CD14-positive monocyte (primary cell): ENCODE measurements at regions not wholly inside any gene's neighbourhood (a gene's known extent, or its start where the extent isn't known, plus 50 kb on each side); places are given as distances from the start of the nearest gene placed in this dataset.

Source experiments
- DNase-seq, 3 donors: peaks; one replicate each; pipeline ENCODE4 v3.0.0-alpha.2; 2011 to 2022
- H2AFZ ChIP-seq: 2 replicates; pipeline ENCODE4 v1.6.0; 2012; ENCODE audit warnings: mild to moderate bottlenecking, low read depth, low read length, inconsistent platforms; ENCODE audit not compliant: insufficient read depth, poor library complexity, severe bottlenecking
- H3K27ac ChIP-seq, 2 donors: 1 replicate in 1 of 2; 2 replicates in 1 of 2; pipeline ENCODE4 v1.5.1; 2012 to 2013; ENCODE audit warnings: low read length in 2 of 2, control low read depth in 1 of 2, inconsistent platforms in 1 of 2, low read depth in 1 of 2, mild to moderate bottlenecking in 1 of 2
- H3K27me3 ChIP-seq, 2 donors: one replicate each; pipeline versions ENCODE4 v1.6.0 to v1.6.1; 2011 to 2013; ENCODE audit warnings: low read length in 2 of 2; ENCODE audit not compliant: control insufficient read depth in 2 of 2, insufficient read depth in 2 of 2
- H3K36me3 ChIP-seq, 2 donors: replicated peaks in 1 of 2; 1 replicate in 1 of 2; 2 replicates in 1 of 2; pipeline versions ENCODE4 v1.5.1 to v1.6.1; 2012 to 2013; ENCODE audit warnings: low read length in 2 of 2, control low read depth in 1 of 2, inconsistent platforms in 1 of 2, mild to moderate bottlenecking in 1 of 2; ENCODE audit not compliant: insufficient read depth in 2 of 2, control insufficient read depth in 1 of 2
- H3K4me1 ChIP-seq, 2 donors: 1 replicate in 1 of 2; 2 replicates in 1 of 2; pipeline versions ENCODE4 v1.5.1 to v1.6.1; 2012 to 2013; ENCODE audit warnings: low read length in 2 of 2, control low read depth in 1 of 2, inconsistent platforms in 1 of 2, mild to moderate bottlenecking in 1 of 2, moderate library complexity in 1 of 2; ENCODE audit not compliant: insufficient read depth in 2 of 2, control insufficient read depth in 1 of 2
- H3K4me2 ChIP-seq: replicated peaks from 2 replicates; pipeline ENCODE3; 2012; ENCODE audit warnings: low read length, moderate library complexity, mild to moderate bottlenecking; ENCODE audit not compliant: poor library complexity, severe bottlenecking; ENCODE audit errors: extremely low read depth
- H3K4me3 ChIP-seq, 3 experiments: fragments of 200-600 bp in 1 of 3; sonication (generic) in 1 of 3; replicated peaks in 1 of 3; 1 replicate in 2 of 3; 2 replicates in 1 of 3; pipeline ENCODE4 v1.5.1; 2011 to 2013; ENCODE audit warnings: low read length in 3 of 3, mild to moderate bottlenecking in 3 of 3, control low read depth in 2 of 3, low read depth in 2 of 3, inconsistent platforms in 1 of 3, moderate library complexity in 1 of 3
- H3K79me2 ChIP-seq: 2 replicates; pipeline ENCODE4 v1.6.0; 2012; ENCODE audit warnings: mild to moderate bottlenecking, control low read depth, inconsistent platforms, low read length, moderate library complexity; ENCODE audit not compliant: insufficient read depth
- H3K9ac ChIP-seq: 2 replicates; pipeline ENCODE4 v1.6.0; 2017; ENCODE audit warnings: low read length, mild to moderate bottlenecking; ENCODE audit not compliant: insufficient read depth, poor library complexity, severe bottlenecking
- H3K9me3 ChIP-seq, 2 donors: replicated peaks in 1 of 2; 1 replicate in 1 of 2; 2 replicates in 1 of 2; pipeline versions ENCODE4 v1.5.1 to v1.6.1; 2012 to 2013; ENCODE audit warnings: low read length in 2 of 2, control low read depth in 1 of 2; ENCODE audit not compliant: control insufficient read depth in 1 of 2, insufficient read depth in 1 of 2
- H4K20me1 ChIP-seq: 2 replicates; pipeline ENCODE4 v1.6.0; 2012; ENCODE audit warnings: mild to moderate bottlenecking, low read length, control low read depth, moderate library complexity; ENCODE audit not compliant: insufficient read depth
- H3K27ac Mint-ChIP-seq, 7 donors: one replicate each; pipeline ENCODE4 v1.8.0; 2020; ENCODE audit warnings: mild to moderate bottlenecking in 7 of 7, mixed read lengths in 7 of 7, moderate library complexity in 6 of 7, inconsistent platforms in 2 of 7
- H3K27me3 Mint-ChIP-seq, 3 donors: one replicate each; pipeline ENCODE4 v1.8.0; 2021 to 2022; ENCODE audit warnings: low read depth in 3 of 3, mild to moderate bottlenecking in 3 of 3, mixed read lengths in 3 of 3, moderate library complexity in 3 of 3, inconsistent platforms in 1 of 3
- H3K36me3 Mint-ChIP-seq, 2 donors: one replicate each; pipeline ENCODE4 v1.8.0; 2020; ENCODE audit warnings: mixed read lengths in 2 of 2, inconsistent platforms in 1 of 2, mild to moderate bottlenecking in 1 of 2
- H3K4me1 Mint-ChIP-seq: one replicate; pipeline ENCODE4 v1.8.0; 2020; ENCODE audit warnings: mild to moderate bottlenecking, mixed read lengths
- H3K4me3 Mint-ChIP-seq, 2 donors: one replicate each; pipeline ENCODE4 v1.8.0; 2020; ENCODE audit warnings: mild to moderate bottlenecking in 2 of 2, mixed read lengths in 2 of 2, moderate library complexity in 1 of 2
- H3K9me3 Mint-ChIP-seq, 7 donors: one replicate each; pipeline ENCODE4 v1.8.0; 2020 to 2022; ENCODE audit warnings: mixed read lengths in 7 of 7, mild to moderate bottlenecking in 6 of 7, moderate library complexity in 6 of 7, inconsistent platforms in 2 of 7
- WGBS: methylation state at CpG from one replicate; pipeline ENCODE4 v1.1.5; 2013; ENCODE audit warnings: missing lambda C conversion rate; ENCODE audit not compliant: insufficient coverage; 5-methylcytosine and 5-hydroxymethylcytosine counted together
- intact Hi-C, 2 donors: fragments of 100-400 bp; cut with micrococcal nuclease; formaldehyde crosslinking; loops; one replicate each; pipeline versions ENCODE4 v1.15.0 to v1.15.1; 2023
- TF ChIP-seq, protein P1 (sequence below): fragments of 200-600 bp; IDR thresholded peaks from one replicate; pipeline ENCODE4 v1.8.0; 2022; ENCODE audit warnings: antibody characterized with exemption, mild to moderate bottlenecking

DNA sequence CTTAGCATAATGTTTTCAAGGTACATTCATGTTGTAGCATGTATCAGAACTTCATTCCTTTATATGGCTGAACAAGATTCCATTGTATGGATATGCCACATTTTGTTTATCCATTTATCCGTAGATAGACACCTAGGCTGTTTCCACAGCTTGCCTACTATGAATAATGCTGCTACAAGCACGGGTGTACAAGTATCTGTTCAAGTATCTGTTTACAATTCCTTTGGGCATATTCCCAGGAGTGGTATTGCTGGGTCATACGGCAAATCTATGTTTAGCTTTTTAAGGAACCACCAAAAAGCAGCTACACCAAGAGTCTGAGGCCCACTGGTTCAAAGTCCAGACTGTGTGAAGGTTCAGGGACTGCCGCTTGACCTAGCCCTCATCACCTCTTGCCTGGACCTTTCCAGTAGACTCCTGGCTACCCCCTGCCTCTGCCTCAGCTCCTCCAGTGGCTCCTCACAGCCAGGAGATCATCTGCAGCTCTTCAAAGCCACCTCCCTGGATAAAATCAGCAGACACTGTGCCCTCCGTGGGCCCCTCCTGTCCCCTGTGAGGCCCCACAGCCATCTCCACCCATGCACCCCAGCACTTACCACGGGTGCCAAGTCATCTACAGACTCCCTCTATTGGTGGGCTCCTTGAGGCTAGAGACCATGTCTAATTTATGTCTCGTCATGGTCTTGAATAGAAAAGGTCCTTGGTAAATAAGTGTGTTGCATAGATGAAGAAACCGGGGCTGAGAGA, 160.3 kb downstream of the MN1 start:
- intact Hi-C loops = no loop called here
- Histone ChIP-seq H3K79me2 (no peaks in the 10 kb centered on the region), H3K4me1 (no peaks in the 10 kb centered on the region), H3K4me3 (no peak overlapping the region), H3K9ac (no peak overlapping the region), H3K27ac (no peak overlapping the region), H2AFZ (no peak overlapping the region), H3K4me2 (no peak overlapping the region), H3K27me3 (no peaks in the 10 kb centered on the region), H4K20me1 (no peaks in the 10 kb centered on the region), H3K36me3 (no peaks in the 10 kb centered on the region), H3K9me3 (no peaks in the 10 kb centered on the region)
- Mint-ChIP-seq H3K27ac (no peak overlapping the region), H3K9me3 (no peaks in the 10 kb centered on the region), H3K27me3 (peaks cover 3 to 4% (median 3%) of the 10 kb centered on the region in 3 donors), H3K4me3 (no peak overlapping the region), H3K4me1 (no peaks in the 10 kb centered on the region), H3K36me3 (no peaks in the 10 kb centered on the region)
- TF ChIP-seq, protein P1, sequence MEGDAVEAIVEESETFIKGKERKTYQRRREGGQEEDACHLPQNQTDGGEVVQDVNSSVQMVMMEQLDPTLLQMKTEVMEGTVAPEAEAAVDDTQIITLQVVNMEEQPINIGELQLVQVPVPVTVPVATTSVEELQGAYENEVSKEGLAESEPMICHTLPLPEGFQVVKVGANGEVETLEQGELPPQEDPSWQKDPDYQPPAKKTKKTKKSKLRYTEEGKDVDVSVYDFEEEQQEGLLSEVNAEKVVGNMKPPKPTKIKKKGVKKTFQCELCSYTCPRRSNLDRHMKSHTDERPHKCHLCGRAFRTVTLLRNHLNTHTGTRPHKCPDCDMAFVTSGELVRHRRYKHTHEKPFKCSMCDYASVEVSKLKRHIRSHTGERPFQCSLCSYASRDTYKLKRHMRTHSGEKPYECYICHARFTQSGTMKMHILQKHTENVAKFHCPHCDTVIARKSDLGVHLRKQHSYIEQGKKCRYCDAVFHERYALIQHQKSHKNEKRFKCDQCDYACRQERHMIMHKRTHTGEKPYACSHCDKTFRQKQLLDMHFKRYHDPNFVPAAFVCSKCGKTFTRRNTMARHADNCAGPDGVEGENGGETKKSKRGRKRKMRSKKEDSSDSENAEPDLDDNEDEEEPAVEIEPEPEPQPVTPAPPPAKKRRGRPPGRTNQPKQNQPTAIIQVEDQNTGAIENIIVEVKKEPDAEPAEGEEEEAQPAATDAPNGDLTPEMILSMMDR = no peak
- no peak for DNase-seq
- WGBS = 47% methylated on average over 6 of the region's 8 CpGs

DNA sequence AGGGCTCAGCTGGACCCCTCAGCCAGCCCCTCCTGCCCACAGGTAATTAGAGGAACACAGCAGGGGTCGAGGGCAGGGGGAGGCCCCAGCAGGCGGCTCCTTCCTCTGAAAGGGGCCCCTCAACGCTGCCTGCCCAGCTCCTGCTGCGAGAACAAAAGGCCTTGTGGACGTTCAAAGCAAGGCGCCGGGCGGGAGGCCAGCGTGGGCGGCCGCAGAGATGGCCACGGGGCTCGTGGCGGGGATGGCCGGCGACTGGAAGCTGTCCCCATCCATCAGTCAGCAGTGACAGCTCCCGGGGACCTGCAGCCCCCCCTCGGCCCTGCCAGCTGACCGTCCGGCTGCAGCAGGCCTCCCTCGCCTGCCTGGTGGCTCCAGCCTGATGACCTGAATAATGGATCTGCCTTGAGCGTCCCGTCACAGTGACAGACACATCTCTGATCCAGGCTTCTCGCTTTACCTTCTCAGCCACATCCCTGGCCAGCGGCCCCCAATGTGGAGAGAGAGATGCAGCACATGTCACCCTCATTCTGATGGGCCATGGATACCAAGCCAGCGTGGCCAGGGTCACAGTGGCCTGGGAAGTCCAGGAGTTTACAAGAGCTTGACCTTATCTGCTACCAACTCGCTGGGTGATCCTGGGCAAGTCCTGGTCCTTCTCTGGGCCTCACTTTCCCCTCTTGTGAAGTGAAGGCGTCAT, 159.3 kb downstream of the MN1 start:
- WGBS = 91% methylated on average over 24 of the region's 28 CpGs
- TF ChIP-seq, protein P1 = no peak
- Histone ChIP-seq H3K27ac (no peak overlapping the region), H3K4me2 (no peak overlapping the region), H3K79me2 (no peaks in the 10 kb centered on the region), H3K27me3 (no peaks in the 10 kb centered on the region), H3K9me3 (no peaks in the 10 kb centered on the region), H3K4me3 (no peak overlapping the region), H3K9ac (no peak overlapping the region), H4K20me1 (no peaks in the 10 kb centered on the region), H2AFZ (no peak overlapping the region), H3K36me3 (no peaks in the 10 kb centered on the region), H3K4me1 (no peaks in the 10 kb centered on the region)
- Mint-ChIP-seq H3K4me1 (no peaks in the 10 kb centered on the region), H3K27me3 (peaks cover 0 to 4% (median 3%) of the 10 kb centered on the region in 3 donors), H3K9me3 (no peaks in the 10 kb centered on the region), H3K4me3 (no peak overlapping the region), H3K36me3 (no peaks in the 10 kb centered on the region), H3K27ac (no peak overlapping the region)
- DNase-seq = no peak
- intact Hi-C loops = no loop called here
